ENCODE measurements at regions not wholly inside any gene's neighbourhood (a gene's known extent, or its start where the extent isn't known, plus 50 kb on each side); places are given as distances from the start of the nearest gene placed in this dataset.

DNA sequence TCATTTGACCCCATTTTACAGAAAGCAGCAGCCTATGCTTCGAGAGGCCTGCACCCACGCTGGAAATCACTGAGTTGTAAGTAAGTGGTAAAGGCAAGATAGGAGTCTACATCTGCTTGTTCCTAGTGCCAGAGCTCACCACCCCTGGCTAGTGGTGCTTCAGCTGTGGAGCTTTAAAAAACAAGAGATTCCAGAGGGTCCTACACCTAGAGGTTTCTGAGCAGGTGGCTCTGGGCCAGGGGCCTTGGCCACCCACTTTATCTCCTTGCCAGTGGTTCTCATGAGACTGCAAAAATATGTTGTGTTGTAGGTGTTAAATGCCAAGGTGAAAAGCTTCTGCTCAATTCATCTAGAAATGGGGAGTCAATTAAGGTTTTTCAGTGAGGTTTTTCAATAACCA lies 60.0 kb upstream of the SERTAD2 start:
- intact Hi-C loops (cut with DNase I) = no loop called here
- WGBS, 2 donors = 95 to 98% methylated on average over 2 of the region's 2 CpGs
- H3K4me1 ChIP-seq = no peaks in the 10 kb centered on the region
- H3K27me3 ChIP-seq = no peaks in the 10 kb centered on the region
- DNase-seq = no peak
- no peak overlapping the region for H3K27ac ChIP-seq
- no peaks in the 10 kb centered on the region for H3K36me3 ChIP-seq
- H3K9me3 ChIP-seq = no peaks in the 10 kb centered on the region
- no peak overlapping the region for H3K4me3 ChIP-seq
- TF ChIP-seq POLR2AphosphoS5 (IDR thresholded peaks at IDR 0.05) = no peak
- TF ChIP-seq POLR2A (IDR thresholded peaks at IDR 0.05) = no peak
- TF ChIP-seq, protein P1, sequence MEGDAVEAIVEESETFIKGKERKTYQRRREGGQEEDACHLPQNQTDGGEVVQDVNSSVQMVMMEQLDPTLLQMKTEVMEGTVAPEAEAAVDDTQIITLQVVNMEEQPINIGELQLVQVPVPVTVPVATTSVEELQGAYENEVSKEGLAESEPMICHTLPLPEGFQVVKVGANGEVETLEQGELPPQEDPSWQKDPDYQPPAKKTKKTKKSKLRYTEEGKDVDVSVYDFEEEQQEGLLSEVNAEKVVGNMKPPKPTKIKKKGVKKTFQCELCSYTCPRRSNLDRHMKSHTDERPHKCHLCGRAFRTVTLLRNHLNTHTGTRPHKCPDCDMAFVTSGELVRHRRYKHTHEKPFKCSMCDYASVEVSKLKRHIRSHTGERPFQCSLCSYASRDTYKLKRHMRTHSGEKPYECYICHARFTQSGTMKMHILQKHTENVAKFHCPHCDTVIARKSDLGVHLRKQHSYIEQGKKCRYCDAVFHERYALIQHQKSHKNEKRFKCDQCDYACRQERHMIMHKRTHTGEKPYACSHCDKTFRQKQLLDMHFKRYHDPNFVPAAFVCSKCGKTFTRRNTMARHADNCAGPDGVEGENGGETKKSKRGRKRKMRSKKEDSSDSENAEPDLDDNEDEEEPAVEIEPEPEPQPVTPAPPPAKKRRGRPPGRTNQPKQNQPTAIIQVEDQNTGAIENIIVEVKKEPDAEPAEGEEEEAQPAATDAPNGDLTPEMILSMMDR (IDR thresholded peaks at IDR 0.05) = no peak
- TF ChIP-seq EP300 (IDR thresholded peaks at IDR 0.05) = no peak

DNA sequence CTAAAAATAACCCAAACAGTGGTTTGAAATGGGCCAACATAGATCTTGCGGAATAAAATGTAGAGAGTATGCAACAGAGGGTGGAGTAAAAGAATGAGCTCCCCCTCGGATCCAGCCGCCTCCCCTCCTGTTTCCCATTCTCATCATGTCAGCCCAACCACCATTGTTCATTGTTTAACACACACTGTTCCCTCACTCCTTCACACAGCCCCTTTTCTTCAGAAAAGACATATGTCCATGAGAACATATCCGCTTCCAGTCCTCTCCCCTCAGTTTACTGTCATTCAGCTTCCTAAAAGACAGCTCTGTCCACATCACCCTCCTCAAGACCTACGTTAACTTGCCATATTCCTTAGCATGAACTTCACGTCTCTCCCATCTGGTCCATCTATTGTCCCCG lies 62.9 kb upstream of the SERTAD2 start:
- Histone ChIP-seq H3K4me3 (no peak overlapping the region), H3K36me3 (no peaks in the 10 kb centered on the region), H3K4me1 (no peaks in the 10 kb centered on the region), H3K27me3 (no peaks in the 10 kb centered on the region), H3K9me3 (no peaks in the 10 kb centered on the region), H3K27ac (no peak overlapping the region)
- DNase-seq = no peak
- TF ChIP-seq POLR2AphosphoS5 (IDR thresholded peaks at IDR 0.05) (no peak), POLR2A (IDR thresholded peaks at IDR 0.05) (no peak)
- TF ChIP-seq, protein P1 (IDR thresholded peaks at IDR 0.05) = no peak
- WGBS, 2 donors = 93 to 94% methylated on average over 7 of the region's 7 CpGs
- intact Hi-C loops (cut with DNase I) = no loop called here

DNA sequence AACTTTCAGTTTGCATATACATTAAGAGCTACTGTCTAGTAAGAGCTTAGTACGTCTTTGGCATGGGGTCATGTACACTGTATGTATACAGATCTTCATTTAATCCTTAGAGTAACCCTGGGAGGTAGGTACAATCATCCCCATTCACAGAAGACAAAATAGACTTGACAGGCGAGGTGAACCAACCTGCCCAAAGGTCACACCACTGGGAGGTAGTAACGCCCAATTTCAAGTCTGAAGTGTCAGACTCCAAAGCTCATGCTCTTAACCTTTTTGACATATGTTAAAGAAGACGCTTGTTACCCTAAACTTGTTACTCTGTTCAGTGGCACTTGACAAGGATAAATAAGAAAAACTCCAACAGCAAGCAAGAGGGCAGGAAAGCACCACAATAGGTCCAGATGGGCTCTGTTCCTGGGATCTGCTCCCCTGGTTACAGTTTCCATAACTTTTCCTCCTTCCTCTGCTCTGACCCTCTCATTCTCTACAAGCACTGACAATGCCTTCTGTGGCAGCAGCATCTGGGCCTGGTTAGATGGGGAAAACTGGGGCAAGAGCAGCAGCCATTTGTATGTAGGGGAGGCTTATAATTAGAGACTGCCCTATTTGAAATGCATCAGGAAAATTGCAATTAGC lies 64.7 kb upstream of the SERTAD2 start:
- no peak for DNase-seq
- Histone ChIP-seq H3K27me3 (no peaks in the 10 kb centered on the region), H3K4me1 (no peaks in the 10 kb centered on the region), H3K9me3 (no peaks in the 10 kb centered on the region), H3K4me3 (no peak overlapping the region), H3K36me3 (no peaks in the 10 kb centered on the region), H3K27ac (no peak overlapping the region)
- TF ChIP-seq, protein P1 (IDR thresholded peaks at IDR 0.05) = no peak
- TF ChIP-seq EP300 (IDR thresholded peaks at IDR 0.05) (no peak), POLR2A (IDR thresholded peaks at IDR 0.05) (no peak), POLR2AphosphoS5 (IDR thresholded peaks at IDR 0.05) (no peak)
- WGBS, 2 donors = 35 to 79% methylated on average over 4 of the region's 4 CpGs
- intact Hi-C loops (cut with DNase I) = no loop called here

DNA sequence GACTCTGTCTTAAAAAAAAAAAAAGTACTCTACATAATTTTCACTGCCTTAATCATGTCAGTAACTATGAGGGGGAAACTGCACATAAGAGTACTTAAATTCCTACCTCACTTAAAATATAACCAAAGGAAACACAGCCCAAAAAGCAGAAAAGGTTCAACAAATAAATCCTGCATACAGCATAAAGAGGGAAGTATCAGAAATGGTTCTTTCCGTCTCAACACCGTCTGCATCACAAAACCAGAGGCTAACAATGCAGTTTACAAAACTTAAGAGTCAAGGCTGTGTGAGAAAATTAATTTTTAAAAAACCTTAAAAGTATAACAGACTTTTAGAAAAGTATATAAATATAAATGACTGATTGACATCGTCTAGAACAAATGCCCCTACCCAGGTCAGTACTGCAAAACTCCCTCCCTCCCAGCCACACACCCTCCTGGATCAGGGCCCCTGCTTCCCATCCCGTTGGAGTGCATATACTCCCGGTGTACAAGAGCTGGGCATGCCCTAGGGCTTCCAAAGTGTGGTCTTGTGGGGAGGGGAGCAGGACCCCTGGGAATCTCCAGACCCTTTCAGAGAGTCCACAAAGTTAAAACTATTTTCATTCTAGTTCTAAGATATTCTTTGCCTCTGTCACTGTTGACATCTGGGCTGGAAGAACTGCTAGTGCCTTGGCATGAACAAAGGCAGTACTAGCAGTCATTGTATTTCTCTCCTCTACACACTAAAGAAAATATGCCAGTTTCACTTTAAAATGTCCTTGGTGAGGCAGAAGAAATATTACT lies 67.0 kb upstream of the SERTAD2 start:
- intact Hi-C loops (cut with DNase I) = no loop called here
- Histone ChIP-seq H3K27me3 (no peaks in the 10 kb centered on the region), H3K27ac (no peak overlapping the region), H3K9me3 (no peaks in the 10 kb centered on the region), H3K4me1 (no peaks in the 10 kb centered on the region), H3K4me3 (no peak overlapping the region), H3K36me3 (no peaks in the 10 kb centered on the region)
- no peak for DNase-seq
- WGBS, 2 donors = 61 to 71% methylated on average over 5 of the region's 5 CpGs
- TF ChIP-seq EP300 (IDR thresholded peaks at IDR 0.05) = no peak
- no peak for TF ChIP-seq POLR2A (IDR thresholded peaks at IDR 0.05)
- no peak for TF ChIP-seq POLR2AphosphoS5 (IDR thresholded peaks at IDR 0.05)
- TF ChIP-seq, protein P1 (IDR thresholded peaks at IDR 0.05) = no peak

Data from sigmoid colon (tissue), 6 donors.